ENCODE measurements at regions not wholly inside any gene's neighbourhood (a gene's known extent, or its start where the extent isn't known, plus 50 kb on each side); places are given as distances from the start of the nearest gene placed in this dataset.
A peak's percentile ranks its signal among the peaks of the same experiment; 100 is the strongest.
"Not testable (repeated sequence)": the region's sequence is repeated elsewhere in the genome, so short reads cannot be mapped to it uniquely, and the experiment has no call there.

GRCh38 chr5:87126869-87127268 is 140.8 kb upstream of the RASA1 start:
- Histone ChIP-seq H3K4me3 (ENCODE audit: low read depth, low read length) (no peak overlapping the region), H3K9me3 (ENCODE audit: control insufficient read depth, insufficient read depth, low read length) (no peaks in the 10 kb centered on the region), H3K27me3 (ENCODE audit: control insufficient read depth, insufficient read depth, low read length) (no peaks in the 10 kb centered on the region), H3K27ac (ENCODE audit: low read depth, low read length) (no peak overlapping the region)
- no peak for DNase-seq (ENCODE audit: low read depth, low spot score)
- CTCF ChIA-PET, result no interaction called here
- no peak for TF ChIP-seq CTCF (IDR thresholded peaks at IDR 0.05; ENCODE audit: low read depth, low read length)
- POLR2A ChIA-PET, result interaction anchor here (0.8 to 1.5 kb wide), 2 partner anchors 19 to 25 kb away, joined by 3 to 6 read pairs; no protein-coding TSS in a partner anchor

- POLR2A ChIA-PET, result interaction anchor here (0.8 to 1.5 kb wide), 3 partner anchors 10 to 24 kb away, joined by 3 to 6 read pairs (median 3); no protein-coding TSS in a partner anchor
- Histone ChIP-seq H3K4me3 (ENCODE audit: low read depth, low read length) (no peak overlapping the region), H3K27ac (ENCODE audit: low read depth, low read length) (no peak overlapping the region), H3K9me3 (ENCODE audit: control insufficient read depth, insufficient read depth, low read length) (no peaks in the 10 kb centered on the region), H3K27me3 (ENCODE audit: control insufficient read depth, insufficient read depth, low read length) (no peaks in the 10 kb centered on the region)
- CTCF ChIA-PET, result no interaction called here
- DNase-seq (ENCODE audit: low read depth, low spot score), result peak; percentile 32
- no peak for TF ChIP-seq CTCF (IDR thresholded peaks at IDR 0.05; ENCODE audit: low read depth, low read length)
These were observed 140.3 kb upstream of the RASA1 start for GRCh38 chr5:87127426-87127825.

- no peak for TF ChIP-seq CTCF (IDR thresholded peaks at IDR 0.05; ENCODE audit: low read depth, low read length)
- Histone ChIP-seq H3K27me3 (ENCODE audit: control insufficient read depth, insufficient read depth, low read length) (no peaks in the 10 kb centered on the region), H3K27ac (ENCODE audit: low read depth, low read length) (no peak overlapping the region), H3K4me3 (ENCODE audit: low read depth, low read length) (no peak overlapping the region), H3K9me3 (ENCODE audit: control insufficient read depth, insufficient read depth, low read length) (no peaks in the 10 kb centered on the region)
- ChIA-PET CTCF (no interaction called here), POLR2A (interaction anchor here (1.0 to 1.5 kb wide), 2 partner anchors 11 to 23 kb away, joined by 3 to 6 read pairs; no protein-coding TSS in a partner anchor)
- DNase-seq (ENCODE audit: low read depth, low spot score), result no peak
These were observed 139.6 kb upstream of the RASA1 start for GRCh38 chr5:87127956-87128687.

GRCh38 chr5:87129046-87129445 is 138.6 kb upstream of the RASA1 start:
- DNase-seq (ENCODE audit: low read depth, low spot score), result no peak
- TF ChIP-seq CTCF (IDR thresholded peaks at IDR 0.05; ENCODE audit: low read depth, low read length), result no peak
- no peak overlapping the region for H3K4me3 ChIP-seq (ENCODE audit: low read depth, low read length)
- ChIA-PET CTCF (no interaction called here), POLR2A (no interaction called here)
- H3K27me3 ChIP-seq (ENCODE audit: control insufficient read depth, insufficient read depth, low read length), result no peaks in the 10 kb centered on the region
- H3K9me3 ChIP-seq (ENCODE audit: control insufficient read depth, insufficient read depth, low read length), result no peaks in the 10 kb centered on the region
- no peak overlapping the region for H3K27ac ChIP-seq (ENCODE audit: low read depth, low read length)

DNA sequence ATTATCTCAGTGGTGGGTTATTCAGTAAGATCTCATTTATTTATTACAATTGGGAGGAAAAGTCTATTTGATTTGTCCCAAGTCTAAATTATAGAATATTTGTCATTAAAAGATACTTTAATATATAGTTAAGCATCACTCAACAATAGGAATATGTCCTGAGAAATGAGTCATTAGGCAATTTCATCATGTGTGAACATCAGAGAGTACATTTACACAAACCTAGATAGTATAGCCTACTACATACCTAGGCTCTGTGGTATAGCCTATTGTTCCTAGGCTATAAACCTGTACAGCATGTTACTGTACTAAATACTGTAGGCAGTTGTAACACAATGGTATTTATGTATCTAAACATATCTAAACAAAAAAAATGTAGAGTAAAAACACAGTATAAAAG is 135.0 kb upstream of the RASA1 start:
- DNase-seq (ENCODE audit: low read depth, low spot score), result no peak
- POLR2A ChIA-PET, result no interaction called here
- TF ChIP-seq CTCF (IDR thresholded peaks at IDR 0.05; ENCODE audit: low read depth, low read length), result no peak
- no peaks in the 10 kb centered on the region for H3K9me3 ChIP-seq (ENCODE audit: control insufficient read depth, insufficient read depth, low read length)
- no peaks in the 10 kb centered on the region for H3K27me3 ChIP-seq (ENCODE audit: control insufficient read depth, insufficient read depth, low read length)
- H3K4me3 ChIP-seq (ENCODE audit: low read depth, low read length), result no peak overlapping the region
- CTCF ChIA-PET, result no interaction called here
- H3K27ac ChIP-seq (ENCODE audit: low read depth, low read length), result no peak overlapping the region

- H3K9me3 ChIP-seq (ENCODE audit: control insufficient read depth, insufficient read depth, low read length); H3K27ac ChIP-seq (ENCODE audit: low read depth, low read length); H3K27me3 ChIP-seq (ENCODE audit: control insufficient read depth, insufficient read depth, low read length); H3K4me3 ChIP-seq (ENCODE audit: low read depth, low read length); POLR2A ChIA-PET; DNase-seq (ENCODE audit: low read depth, low spot score); CTCF ChIA-PET: not testable (repeated sequence)
These were observed 133.2 kb upstream of the RASA1 start for GRCh38 chr5:87134513-87134912.
